Stomach smooth muscle (tissue), 2 donors: ENCODE measurements at regions not wholly inside any gene's neighbourhood (a gene's known extent, or its start where the extent isn't known, plus 50 kb on each side); places are given as distances from the start of the nearest gene placed in this dataset.

Experiments
- H3K27ac ChIP-seq: one replicate; pipeline ENCODE4 v1.7.0; 2013; ENCODE audit warnings: mild to moderate bottlenecking, low read length, inconsistent platforms
- H3K27me3 ChIP-seq, 2 donors: one replicate each; pipeline ENCODE4 v1.7.0; 2013; ENCODE audit warnings: low read length in 2 of 2; ENCODE audit not compliant: insufficient read depth in 2 of 2, control insufficient read depth in 1 of 2
- H3K36me3 ChIP-seq, 2 donors: one replicate each; pipeline ENCODE4 v1.7.0; 2013; ENCODE audit warnings: low read length in 2 of 2; ENCODE audit not compliant: control insufficient read depth in 2 of 2, insufficient read depth in 2 of 2
- H3K4me1 ChIP-seq: one replicate; pipeline ENCODE4 v1.7.0; 2013; ENCODE audit warnings: low read length; ENCODE audit not compliant: control insufficient read depth, insufficient read depth
- H3K4me3 ChIP-seq, 2 donors: one replicate each; pipeline ENCODE4 v1.7.0; 2013; ENCODE audit warnings: low read length in 2 of 2
- H3K9ac ChIP-seq, 2 donors: one replicate each; pipeline ENCODE4 v1.7.0; 2013; ENCODE audit warnings: low read length in 2 of 2, mild to moderate bottlenecking in 1 of 2
- H3K9me3 ChIP-seq, 2 donors: one replicate each; pipeline ENCODE4 v1.7.0; 2013; ENCODE audit warnings: low read length in 2 of 2; ENCODE audit not compliant: control insufficient read depth in 2 of 2
- donor health status: healthy.
- donor health status: Pancreatic carcinoma.

DNA sequence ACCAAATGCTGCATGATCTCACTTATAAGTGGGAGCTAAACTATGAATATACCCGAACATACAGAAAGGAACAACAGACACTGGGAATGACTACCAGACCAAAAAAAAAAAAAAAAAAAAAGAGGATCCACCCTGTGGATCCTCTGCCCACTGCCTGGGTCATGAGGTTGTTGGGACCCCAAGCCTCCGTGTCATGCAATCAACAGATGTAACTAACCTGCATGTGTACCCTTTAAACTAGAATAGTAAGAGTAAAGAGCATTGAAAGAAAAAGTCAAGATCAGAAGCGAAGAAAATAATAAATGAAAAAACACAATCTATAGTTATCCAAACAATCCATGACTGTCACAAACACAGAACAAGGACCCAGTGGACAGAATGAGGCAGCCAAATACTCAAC is 109.5 kb upstream of the TOP3B start:
- H3K9me3 ChIP-seq = no peaks in the 10 kb centered on the region
- H3K27ac ChIP-seq = no peak overlapping the region
- H3K27me3 ChIP-seq = peaks cover 13 to 17% of the 10 kb centered on the region in 2 donors
- no peak overlapping the region for H3K4me3 ChIP-seq
- H3K4me1 ChIP-seq = no peaks in the 10 kb centered on the region
- no peaks in the 10 kb centered on the region for H3K36me3 ChIP-seq
- no peak overlapping the region for H3K9ac ChIP-seq

DNA sequence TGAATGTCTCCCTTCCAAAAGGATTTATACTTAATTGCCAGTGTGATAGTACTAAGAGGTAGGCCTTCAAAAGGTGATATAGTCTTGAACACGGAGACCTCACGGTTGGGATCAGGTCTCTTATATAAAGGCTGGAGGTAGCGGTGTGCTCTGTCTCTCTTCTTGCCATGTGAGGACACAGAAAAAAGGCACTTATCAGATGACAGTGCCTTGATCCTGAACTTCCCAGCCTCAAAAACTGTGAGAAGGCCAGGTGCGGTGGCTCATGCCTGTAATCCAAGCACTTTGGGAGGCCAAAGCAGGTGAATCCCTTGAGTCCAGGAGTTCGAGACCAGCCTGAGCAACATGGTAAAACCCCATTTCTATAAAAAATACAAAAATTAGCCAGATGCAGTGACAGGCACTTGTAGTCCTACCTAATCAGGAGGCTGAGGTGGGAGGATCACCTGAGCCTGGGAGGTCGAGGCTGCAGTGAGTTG is 108.9 kb upstream of the TOP3B start:
- Histone ChIP-seq H3K4me3 (no peak overlapping the region), H3K27ac (no peak overlapping the region), H3K36me3 (no peaks in the 10 kb centered on the region), H3K9ac (no peak overlapping the region), H3K9me3 (no peaks in the 10 kb centered on the region), H3K27me3 (peaks cover 13 to 17% of the 10 kb centered on the region in 2 donors), H3K4me1 (no peaks in the 10 kb centered on the region)

- Histone ChIP-seq H3K4me1 (no peaks in the 10 kb centered on the region), H3K9me3 (no peaks in the 10 kb centered on the region), H3K27me3 (peaks cover 13 to 16% of the 10 kb centered on the region in 2 donors), H3K36me3 (no peaks in the 10 kb centered on the region), H3K9ac (no peak overlapping the region), H3K27ac (no peak overlapping the region), H3K4me3 (no peak overlapping the region)
These were observed 108.2 kb upstream of the TOP3B start for GRCh38 chr22:22090650-22091399.

DNA sequence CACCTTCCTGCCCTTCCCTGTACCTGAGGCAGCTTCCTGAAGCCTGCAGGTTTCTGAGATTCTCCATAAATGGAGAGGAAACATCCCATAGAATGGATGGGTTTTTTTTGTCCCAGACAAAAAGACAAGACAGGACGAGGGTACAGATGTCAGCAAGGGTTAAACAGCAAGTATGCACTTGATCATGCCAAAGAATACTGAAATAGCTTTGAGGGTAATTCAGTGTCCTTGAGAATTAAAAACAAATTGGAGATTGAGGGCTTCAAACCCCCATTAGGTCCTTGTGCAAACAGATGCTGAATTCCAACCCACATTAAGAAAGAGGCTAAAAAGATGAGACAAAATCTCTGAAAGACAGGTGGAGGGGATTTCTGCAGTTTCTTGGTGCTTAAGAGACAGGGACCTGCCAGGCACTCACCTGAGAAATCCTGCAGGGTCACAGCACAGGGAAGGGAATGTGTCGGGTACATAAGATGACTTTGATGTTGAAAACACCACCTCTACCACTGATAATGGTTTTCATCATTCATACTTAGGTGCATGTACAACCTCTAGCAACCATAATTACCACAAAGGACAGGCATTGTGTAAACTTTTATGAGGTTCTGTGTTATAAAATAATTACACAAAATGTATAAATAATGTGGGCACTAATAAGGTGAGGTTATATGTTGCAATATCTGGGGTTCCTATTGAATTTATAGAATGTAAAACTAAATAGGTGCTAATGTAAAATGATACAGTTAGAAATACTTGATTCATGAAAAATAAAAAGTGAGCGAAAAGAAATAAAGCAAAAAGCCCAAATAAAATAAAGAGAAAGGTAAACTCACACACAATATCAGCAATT is 107.1 kb upstream of the TOP3B start:
- peaks cover 13 to 15% of the 10 kb centered on the region in 2 donors for H3K27me3 ChIP-seq

GRCh38 chr22:22088658-22089458 is 106.3 kb upstream of the TOP3B start:
- H3K27ac ChIP-seq = no peak overlapping the region
- H3K9me3 ChIP-seq = no peaks in the 10 kb centered on the region
- no peak overlapping the region for H3K4me3 ChIP-seq
- no peaks in the 10 kb centered on the region for H3K4me1 ChIP-seq
- no peak overlapping the region for H3K9ac ChIP-seq
- H3K27me3 ChIP-seq = peaks cover 9 to 17% of the 10 kb centered on the region in 2 donors
- no peaks in the 10 kb centered on the region for H3K36me3 ChIP-seq

More for the DNA sequence above, 107.1 kb upstream of the TOP3B start:
- Histone ChIP-seq H3K4me1 (no peaks in the 10 kb centered on the region), H3K4me3 (no peak overlapping the region), H3K9ac (no peak overlapping the region), H3K9me3 (no peaks in the 10 kb centered on the region), H3K27ac (no peak overlapping the region), H3K36me3 (no peaks in the 10 kb centered on the region)

DNA sequence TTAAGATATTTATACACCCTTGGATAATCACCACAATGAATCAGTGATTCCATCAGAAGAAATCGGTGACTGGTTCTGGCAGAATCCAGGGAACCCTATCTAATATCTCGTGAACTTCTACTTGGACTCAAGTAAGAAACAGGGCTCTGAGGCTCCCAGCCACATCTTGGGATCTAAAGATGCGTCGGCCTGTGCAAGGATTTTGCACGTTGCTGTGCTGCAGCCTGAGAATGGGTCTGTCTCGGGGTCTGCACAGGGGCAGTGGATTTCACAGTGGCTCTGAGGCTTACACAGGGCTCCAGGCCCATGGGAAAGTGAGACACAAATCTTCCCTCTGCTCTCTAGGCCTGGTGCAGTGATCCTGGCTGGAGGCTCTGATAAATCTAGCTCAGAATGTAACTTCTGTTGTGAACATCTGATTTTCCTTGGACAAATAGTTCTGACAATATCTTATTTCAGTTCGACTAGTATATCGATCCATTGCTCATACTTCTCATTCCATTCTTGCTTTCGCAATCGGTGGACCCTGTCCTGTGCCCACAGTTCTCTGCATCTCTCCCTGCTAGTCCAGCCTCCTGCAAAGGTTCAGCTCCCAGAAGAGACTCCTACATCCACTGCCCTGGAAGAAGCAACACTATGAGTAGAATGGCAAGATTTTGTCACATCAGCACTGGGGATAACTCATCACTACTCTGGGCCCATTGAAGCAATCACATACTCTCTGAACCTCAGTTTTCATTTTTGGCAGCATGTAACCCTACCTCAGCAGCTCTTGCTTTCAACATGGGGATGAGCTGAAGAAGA is 105.5 kb upstream of the TOP3B start:
- no peaks in the 10 kb centered on the region for H3K9me3 ChIP-seq
- no peaks in the 10 kb centered on the region for H3K4me1 ChIP-seq
- H3K27ac ChIP-seq = no peak overlapping the region
- no peak overlapping the region for H3K9ac ChIP-seq
- peaks cover 13 to 17% of the 10 kb centered on the region in 2 donors for H3K27me3 ChIP-seq
- H3K36me3 ChIP-seq = no peaks in the 10 kb centered on the region
- no peak overlapping the region for H3K4me3 ChIP-seq

DNA sequence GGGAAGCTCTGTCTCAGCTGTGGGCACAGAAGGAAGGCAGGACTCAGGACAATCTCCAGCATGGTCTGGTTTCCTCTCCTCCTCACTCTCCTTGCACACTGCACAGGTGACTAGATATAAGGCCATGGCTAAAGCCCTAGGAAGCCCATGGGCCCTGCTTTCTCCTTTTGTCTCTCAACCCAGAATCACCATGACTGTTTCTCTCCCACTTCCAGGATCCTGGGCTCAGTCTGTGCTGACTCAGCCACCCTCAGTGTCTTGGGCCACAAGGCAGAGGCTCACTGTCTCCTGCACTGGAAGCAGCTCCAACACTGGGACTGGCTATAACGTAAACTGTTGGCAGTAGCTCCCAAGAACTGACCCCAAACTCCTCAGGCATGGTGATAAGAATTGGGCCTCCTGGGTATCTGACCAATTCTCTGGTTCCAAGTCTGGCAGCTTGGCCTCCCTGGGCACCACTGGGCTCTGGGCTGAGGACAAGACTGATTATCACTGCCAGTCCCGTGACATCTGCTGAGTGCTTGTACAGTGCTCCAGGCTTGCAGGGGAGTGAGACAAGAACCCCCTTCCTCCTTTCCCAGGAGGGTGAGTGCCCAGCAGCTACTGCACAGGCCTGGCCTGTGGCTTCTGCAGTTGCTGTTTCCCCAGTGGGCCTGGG is 104.0 kb upstream of the TOP3B start:
- Histone ChIP-seq H3K9me3 (no peaks in the 10 kb centered on the region), H3K27ac (no peak overlapping the region), H3K36me3 (no peaks in the 10 kb centered on the region), H3K27me3 (peaks cover 13 to 19% of the 10 kb centered on the region in 2 donors), H3K9ac (no peak overlapping the region), H3K4me1 (no peaks in the 10 kb centered on the region), H3K4me3 (no peak overlapping the region)

DNA sequence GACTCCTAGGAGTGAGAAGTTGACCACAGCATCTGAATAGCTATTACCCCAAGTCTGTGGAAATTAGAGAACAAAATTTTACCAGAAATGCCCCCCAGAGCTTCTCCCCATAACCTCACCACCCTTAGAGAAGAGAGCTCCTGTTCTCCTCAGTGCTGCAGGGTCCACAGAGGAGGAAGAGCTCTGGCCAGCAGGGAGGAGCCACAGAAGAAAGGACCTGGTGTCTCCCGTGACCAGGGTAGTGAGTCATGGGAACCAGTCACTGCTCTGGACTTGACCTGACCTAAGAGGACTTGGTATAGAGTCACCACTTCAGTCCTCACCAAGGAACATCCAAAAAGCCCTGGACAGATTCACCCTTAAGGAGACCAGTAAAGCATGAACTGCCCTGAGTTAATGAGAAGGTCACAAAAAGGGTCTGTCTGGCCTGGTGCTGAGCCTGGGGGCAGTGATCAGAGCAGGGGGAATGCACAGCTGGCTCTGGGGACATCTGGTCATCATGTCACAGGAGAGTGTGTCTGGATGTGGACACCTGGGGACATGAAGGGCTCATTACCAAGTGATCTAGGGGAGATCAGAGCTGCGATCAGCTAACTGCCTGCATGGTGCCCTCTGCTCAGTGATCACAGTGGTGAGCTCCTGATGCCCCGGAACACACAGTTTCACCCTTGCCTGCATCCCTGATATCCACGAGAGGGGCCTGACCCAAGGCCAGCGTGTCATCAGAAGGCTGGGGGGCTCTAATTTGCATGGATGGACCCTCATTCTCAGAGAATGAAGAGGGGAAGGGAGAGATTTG is 103.3 kb upstream of the TOP3B start:
- H3K9me3 ChIP-seq = no peaks in the 10 kb centered on the region
- H3K27ac ChIP-seq = no peak overlapping the region
- peaks cover 9 to 18% of the 10 kb centered on the region in 2 donors for H3K27me3 ChIP-seq
- H3K9ac ChIP-seq = no peak overlapping the region
- no peaks in the 10 kb centered on the region for H3K4me1 ChIP-seq
- H3K36me3 ChIP-seq = no peaks in the 10 kb centered on the region
- no peak overlapping the region for H3K4me3 ChIP-seq

DNA sequence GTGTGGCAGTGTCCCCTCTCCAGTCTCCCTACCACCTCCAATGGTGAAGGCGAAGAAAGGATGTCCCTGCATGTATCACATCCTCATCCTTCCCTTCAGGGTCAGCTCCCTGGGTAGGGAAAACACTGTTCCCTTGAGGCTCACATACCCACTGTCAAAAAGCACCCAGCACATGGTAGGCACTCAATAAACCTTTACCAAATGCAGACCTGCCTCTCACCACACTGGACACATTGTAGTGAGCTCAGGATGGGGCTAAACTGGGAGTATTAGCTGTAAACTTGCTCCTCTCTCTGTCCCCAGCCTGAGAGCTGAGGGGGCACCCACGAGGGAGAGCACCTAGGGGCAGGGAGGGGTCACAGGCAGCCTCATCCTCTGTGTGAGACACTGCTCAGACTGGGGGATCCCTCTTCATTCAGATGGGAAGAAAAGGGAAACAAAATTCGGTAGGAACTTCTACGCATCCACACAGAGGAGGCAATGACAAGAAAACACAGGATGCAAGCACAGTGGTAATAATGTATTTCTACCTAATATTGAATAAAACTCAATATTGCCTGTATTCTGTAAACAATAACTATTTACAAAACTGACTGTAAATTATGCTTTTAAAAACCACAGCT is 101.6 kb upstream of the TOP3B start:
- H3K27ac ChIP-seq = no peak overlapping the region
- no peaks in the 10 kb centered on the region for H3K36me3 ChIP-seq
- no peaks in the 10 kb centered on the region for H3K4me1 ChIP-seq
- no peak overlapping the region for H3K4me3 ChIP-seq
- H3K9me3 ChIP-seq = no peaks in the 10 kb centered on the region
- peaks cover 6 to 17% of the 10 kb centered on the region in 2 donors for H3K27me3 ChIP-seq
- H3K9ac ChIP-seq = no peak overlapping the region
